C4-2B (cell line): ENCODE measurements at regions not wholly inside any gene's neighbourhood (a gene's known extent, or its start where the extent isn't known, plus 50 kb on each side); places are given as distances from the start of the nearest gene placed in this dataset.

Experiments
- H3K27ac ChIP-seq: fragments of 450-650 bp; 2 replicates; pipeline ENCODE4 v1.5.1; 2017
- CTCF ChIP-seq: fragments of 450-650 bp; conservative IDR thresholded peaks from 2 replicates; pipeline ENCODE4 v1.5.1; 2017; ENCODE audit warnings: mild to moderate bottlenecking
- ZFX ChIP-seq: fragments of 450-650 bp; IDR thresholded peaks from 2 replicates; pipeline ENCODE4 v1.6.1; 2017

GRCh38 chr5:111589316-111589715, 77.0 kb upstream of the STARD4 start:
- no peak overlapping the region for H3K27ac ChIP-seq
- TF ChIP-seq ZFX (no peak), CTCF (no peak)

GRCh38 chr5:111587728-111588127, 75.4 kb upstream of the STARD4 start:
- H3K27ac ChIP-seq = no peak overlapping the region
- no peak for TF ChIP-seq ZFX

- no peak overlapping the region for H3K27ac ChIP-seq
- TF ChIP-seq ZFX (no peak), CTCF (no peak)
Observed at GRCh38 chr5:111585946-111586345, 73.6 kb upstream of the STARD4 start.

- no peak overlapping the region for H3K27ac ChIP-seq
- TF ChIP-seq CTCF (no peak), ZFX (no peak)
Observed at GRCh38 chr5:111585291-111585690, 73.0 kb upstream of the STARD4 start.

- H3K27ac ChIP-seq = no peak overlapping the region
Observed at GRCh38 chr5:111584651-111585050, 72.3 kb upstream of the STARD4 start.

GRCh38 chr5:111583758-111584203, 71.4 kb upstream of the STARD4 start:
- no peak overlapping the region for H3K27ac ChIP-seq
- no peak for TF ChIP-seq CTCF
- TF ChIP-seq ZFX = no peak

More at GRCh38 chr5:111584651-111585050, 72.3 kb upstream of the STARD4 start:
- no peak for TF ChIP-seq ZFX
- TF ChIP-seq CTCF = no peak

GRCh38 chr5:111582993-111583601, 70.8 kb upstream of the STARD4 start:
- no peak overlapping the region for H3K27ac ChIP-seq

More at GRCh38 chr5:111582993-111583601, 70.8 kb upstream of the STARD4 start:
- TF ChIP-seq CTCF (no peak), ZFX (no peak)
